Dermis microvascular lymphatic vessel endothelial cell (primary cell): ENCODE measurements at regions not wholly inside any gene's neighbourhood (a gene's known extent, or its start where the extent isn't known, plus 50 kb on each side); places are given as distances from the start of the nearest gene placed in this dataset.

Experiments
- DNase-seq, 2 donors: peaks; one replicate each; pipeline versions ENCODE4 v3.0.0 to v3.0.0-alpha.2; 2010; ENCODE audit warnings: low read depth in 2 of 2

GRCh38 chr3:15151166-15151565, 52.2 kb upstream of the RBSN start:
- no peak for DNase-seq

GRCh38 chr3:15152184-15152583, 53.2 kb upstream of the RBSN start:
- peak in 1 of 2 donors; percentile 55 for DNase-seq

- no peak for DNase-seq
Observed at GRCh38 chr3:15153103-15153502, 52.9 kb upstream of the CAPN7 start.

GRCh38 chr3:15154326-15154725, 51.7 kb upstream of the CAPN7 start:
- DNase-seq = no peak

- no peak for DNase-seq
Observed at GRCh38 chr3:15155840-15156360, 50.1 kb upstream of the CAPN7 start.
